ENCODE measurements at regions not wholly inside any gene's neighbourhood (a gene's known extent, or its start where the extent isn't known, plus 50 kb on each side); places are given as distances from the start of the nearest gene placed in this dataset.
"Not testable (repeated sequence)": the region's sequence is repeated elsewhere in the genome, so short reads cannot be mapped to it uniquely, and the experiment has no call there.

GRCh38 chr2:145925591-145925990, 1405.7 kb upstream of the ZEB2 start:
- no peak for DNase-seq

GRCh38 chr2:145919477-145919876, 1399.6 kb upstream of the ZEB2 start:
- no peak for DNase-seq

- no peak for DNase-seq
Measured at GRCh38 chr2:145918951-145919350, 1399.0 kb upstream of the ZEB2 start.

- DNase-seq: no peak
Measured at GRCh38 chr2:145916799-145917198, 1396.9 kb upstream of the ZEB2 start.

GRCh38 chr2:145914716-145915115, 1394.8 kb upstream of the ZEB2 start:
- no peak for DNase-seq

- no peak for DNase-seq
Measured at GRCh38 chr2:145910416-145910815, 1390.5 kb upstream of the ZEB2 start.

GRCh38 chr2:145909766-145910165, 1389.8 kb upstream of the ZEB2 start:
- DNase-seq: no peak

- DNase-seq: no peak
Measured at GRCh38 chr2:145909175-145909755, 1389.3 kb upstream of the ZEB2 start.

GRCh38 chr2:145906354-145906753, 1386.4 kb upstream of the ZEB2 start:
- DNase-seq: no peak

GRCh38 chr2:145905371-145905770, 1385.5 kb upstream of the ZEB2 start:
- DNase-seq: no peak

GRCh38 chr2:145897151-145897550, 1377.2 kb upstream of the ZEB2 start:
- no peak for DNase-seq

- DNase-seq: no peak
Measured at GRCh38 chr2:145887915-145888314, 1368.0 kb upstream of the ZEB2 start.

GRCh38 chr2:145880997-145881396, 1361.1 kb upstream of the ZEB2 start:
- DNase-seq: not testable (repeated sequence)

- DNase-seq: no peak
Measured at GRCh38 chr2:145875016-145875415, 1355.1 kb upstream of the ZEB2 start.

- DNase-seq: no peak
Measured at GRCh38 chr2:145874466-145874865, 1354.5 kb upstream of the ZEB2 start.

GRCh38 chr2:145864501-145864900, 1344.6 kb upstream of the ZEB2 start:
- no peak for DNase-seq

- DNase-seq: no peak
Measured at GRCh38 chr2:145861940-145862339, 1342.0 kb upstream of the ZEB2 start.

GRCh38 chr2:145860083-145860482, 1340.2 kb upstream of the ZEB2 start:
- no peak for DNase-seq

GRCh38 chr2:145855142-145855541, 1335.2 kb upstream of the ZEB2 start:
- DNase-seq: no peak

- no peak for DNase-seq
Measured at GRCh38 chr2:145854039-145854755, 1334.3 kb upstream of the ZEB2 start.

GRCh38 chr2:145851730-145852129, 1331.8 kb upstream of the ZEB2 start:
- DNase-seq: no peak

- no peak for DNase-seq
Measured at GRCh38 chr2:145849466-145849865, 1329.5 kb upstream of the ZEB2 start.

GRCh38 chr2:145846982-145847381, 1327.1 kb upstream of the ZEB2 start:
- DNase-seq: no peak

GRCh38 chr2:145845923-145846322, 1326.0 kb upstream of the ZEB2 start:
- DNase-seq: no peak
